OCI-LY7 (cell line): ENCODE measurements at regions not wholly inside any gene's neighbourhood (a gene's known extent, or its start where the extent isn't known, plus 50 kb on each side); places are given as distances from the start of the nearest gene placed in this dataset.

ENCODE experiments used
- CTCF ChIP-seq: fragments of 200-600 bp; sonication (generic); conservative IDR thresholded peaks from 2 replicates; pipeline ENCODE4 v1.5.1; 2014; ENCODE audit warnings: mild to moderate bottlenecking, antibody characterized with exemption, low read length, moderate library complexity, mixed read lengths
- EZH2phosphoT487 ChIP-seq: fragments of 200-600 bp; sonication (generic); IDR thresholded peaks from 2 replicates; pipeline ENCODE4 v1.6.1; 2018; ENCODE audit warnings: low read depth, borderline replicate concordance, mild to moderate bottlenecking, mixed run types, antibody characterized with exemption, low read length, moderate library complexity, mixed read lengths

GRCh38 chr14:98782062-98782461 is 489.9 kb downstream of the BCL11B start:
- TF ChIP-seq CTCF (no peak), EZH2phosphoT487 (no peak)
